HG02884 (cell line): ENCODE measurements at regions not wholly inside any gene's neighbourhood (a gene's known extent, or its start where the extent isn't known, plus 50 kb on each side); places are given as distances from the start of the nearest gene placed in this dataset.
"Not testable (repeated sequence)": the region's sequence is repeated elsewhere in the genome, so short reads cannot be mapped to it uniquely, and the experiment has no call there.

Source experiments
- ATAC-seq: cut with Tn5 transposase; IDR thresholded peaks from one replicate; pipeline ENCODE4 v1.9.1; 2021; ENCODE audit warnings: mild to moderate bottlenecking, moderate library complexity; ENCODE audit not compliant: unreplicated experiment

DNA sequence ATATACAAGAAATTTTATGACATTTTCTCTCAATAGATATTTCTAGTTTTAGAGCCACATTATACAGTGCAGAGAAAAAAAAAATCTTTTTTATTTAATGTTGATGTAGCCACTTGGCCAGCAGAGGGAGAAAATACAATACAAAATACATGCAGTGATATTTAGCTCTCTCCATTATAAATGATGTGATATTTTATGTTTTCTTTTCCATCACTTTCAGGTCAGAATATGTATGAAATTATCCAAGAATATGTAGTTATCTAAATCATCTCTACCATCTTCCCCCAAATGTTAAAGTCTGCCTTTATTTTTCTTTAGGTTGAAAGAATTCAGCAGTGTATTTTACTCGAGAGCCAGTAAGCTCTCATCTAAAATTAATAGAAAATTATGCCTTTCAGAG lies 533.6 kb upstream of the FSHR start:
- ATAC-seq, result no peak

DNA sequence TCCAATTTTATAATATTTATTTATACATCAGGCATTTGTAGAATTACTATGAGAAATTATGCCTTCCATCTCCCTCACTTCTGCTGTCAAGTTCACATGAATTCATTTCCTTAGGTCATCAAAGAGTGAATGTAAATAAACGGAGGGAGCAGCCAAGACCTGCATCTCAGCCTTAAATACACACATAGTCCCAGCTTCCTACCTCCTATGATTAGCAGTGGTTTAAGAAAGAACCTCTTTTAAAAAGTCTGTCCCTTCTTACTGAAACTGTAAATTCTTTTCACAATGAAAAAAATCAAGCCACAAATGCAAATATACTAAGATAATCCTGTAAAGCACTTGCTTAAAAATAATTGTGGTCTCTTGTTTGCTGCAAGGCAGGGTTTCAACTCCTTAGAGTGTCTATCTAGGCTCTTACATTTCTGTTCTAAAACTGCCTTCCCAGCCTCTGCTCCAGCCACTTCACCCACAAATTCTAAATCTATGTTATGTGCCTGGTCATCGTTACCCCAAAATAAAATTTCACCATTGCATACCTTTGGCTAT lies 532.7 kb upstream of the FSHR start:
- no peak for ATAC-seq

DNA sequence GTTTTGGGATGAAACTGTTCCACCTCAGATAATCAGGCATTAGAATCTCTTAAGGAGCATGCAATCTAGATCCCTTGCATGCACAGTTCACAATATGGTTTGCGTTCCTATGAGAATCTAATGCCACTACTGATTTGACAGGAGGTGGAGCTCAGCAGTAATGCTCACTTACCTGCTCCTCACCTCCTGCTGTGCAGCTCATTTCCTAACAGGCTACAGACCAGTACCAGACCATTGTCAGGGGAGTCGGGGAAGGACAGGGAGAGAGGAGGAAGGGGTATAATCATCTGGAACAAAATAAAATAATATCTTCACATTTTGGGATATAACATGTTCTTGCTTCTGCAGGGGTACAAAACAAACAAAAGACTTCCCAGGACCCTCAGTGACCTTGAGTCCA lies 532.0 kb upstream of the FSHR start:
- ATAC-seq, result no peak

DNA sequence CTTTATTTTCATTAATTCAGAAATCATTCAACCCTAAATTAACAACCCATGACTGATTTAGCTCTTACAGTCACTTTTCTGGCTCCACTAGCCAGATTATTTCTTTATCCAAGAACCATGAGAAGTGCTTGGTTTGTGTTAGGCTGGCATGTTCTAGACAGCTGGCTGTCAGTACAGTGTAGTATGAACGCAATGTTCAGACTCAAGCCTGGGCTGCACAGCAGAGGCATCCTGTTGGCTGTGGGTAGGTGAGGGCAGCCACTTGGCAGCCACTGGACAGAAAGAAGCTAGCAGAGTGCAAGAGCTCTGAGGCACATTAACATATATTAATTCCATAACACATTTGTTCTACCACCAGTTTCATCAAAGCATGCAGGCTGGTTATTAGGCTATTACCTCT lies 522.9 kb upstream of the FSHR start:
- no peak for ATAC-seq

DNA sequence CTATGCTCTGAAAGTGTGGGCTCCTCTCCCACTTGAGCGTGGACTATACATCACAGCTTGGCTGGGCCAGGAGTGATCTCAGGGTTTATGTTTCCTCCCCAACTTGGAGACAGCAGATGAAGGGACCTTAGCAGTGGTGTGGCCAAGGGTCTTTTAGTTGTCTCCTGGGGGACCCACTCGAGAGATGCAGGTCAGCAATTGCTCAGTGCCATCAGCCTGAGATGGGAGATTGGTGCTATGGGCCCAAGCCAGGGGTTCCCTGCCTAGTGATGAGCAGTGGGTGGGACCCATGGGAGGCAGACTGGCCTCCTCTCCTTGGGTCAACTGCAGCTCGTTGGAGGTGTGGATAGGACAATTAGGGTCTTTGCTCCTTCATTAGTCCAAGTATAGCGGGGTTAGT lies 510.5 kb upstream of the FSHR start:
- ATAC-seq, result no peak

DNA sequence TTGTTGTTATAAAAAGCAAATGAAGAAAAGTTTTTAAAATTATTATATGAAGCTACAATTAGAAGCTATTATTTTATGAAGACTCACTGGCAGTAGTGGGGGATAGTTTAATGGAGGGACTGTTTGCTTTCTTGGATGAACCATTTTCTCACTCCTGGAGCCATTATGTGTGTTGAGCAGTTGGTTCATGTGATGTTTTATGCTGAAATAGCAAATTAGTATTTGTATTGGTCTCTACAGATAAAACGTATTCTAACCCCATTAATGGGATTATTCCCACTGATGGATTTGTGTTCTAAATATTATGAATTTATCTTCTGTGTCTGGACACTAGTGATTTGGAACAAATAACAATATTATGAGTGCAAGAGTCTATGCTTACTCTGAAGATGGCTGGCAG lies 507.5 kb upstream of the FSHR start:
- ATAC-seq, result no peak

DNA sequence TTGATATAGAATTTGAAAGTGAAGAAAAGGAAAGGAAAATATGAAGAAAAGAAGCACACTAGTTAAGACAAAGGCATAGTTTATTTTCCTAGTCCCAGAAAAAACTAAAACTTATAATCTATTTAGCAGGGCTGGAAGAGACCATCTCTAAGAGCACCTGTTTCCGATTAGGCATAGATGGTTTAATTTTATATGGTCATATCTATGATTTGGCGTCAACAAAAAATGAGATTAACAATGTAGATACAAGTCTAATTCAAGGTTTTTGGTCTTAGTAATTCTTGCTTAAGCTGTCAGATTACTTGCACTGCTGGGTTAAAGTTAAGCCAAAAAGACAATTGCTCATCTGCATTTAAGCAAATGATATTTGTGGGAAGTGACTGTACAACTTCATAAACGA lies 502.5 kb upstream of the FSHR start:
- no peak for ATAC-seq

DNA sequence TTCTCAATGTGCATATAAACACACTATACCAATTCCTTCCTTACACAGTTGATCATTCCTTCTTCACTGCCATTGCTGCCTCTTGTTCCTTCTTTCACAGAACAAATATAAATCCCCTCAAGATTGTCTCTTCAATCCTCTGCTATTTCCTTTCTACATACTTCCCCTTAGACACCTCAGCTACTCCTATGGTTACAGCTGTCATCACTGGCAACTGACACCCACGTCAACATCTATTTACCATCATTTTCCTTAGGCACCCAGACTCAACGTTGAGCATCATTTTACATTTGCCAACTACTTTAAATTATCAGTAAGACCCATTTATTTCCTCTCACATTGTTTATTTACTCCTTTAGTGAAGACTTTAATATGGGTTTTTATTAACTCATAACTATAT lies 488.8 kb upstream of the FSHR start:
- no peak for ATAC-seq

DNA sequence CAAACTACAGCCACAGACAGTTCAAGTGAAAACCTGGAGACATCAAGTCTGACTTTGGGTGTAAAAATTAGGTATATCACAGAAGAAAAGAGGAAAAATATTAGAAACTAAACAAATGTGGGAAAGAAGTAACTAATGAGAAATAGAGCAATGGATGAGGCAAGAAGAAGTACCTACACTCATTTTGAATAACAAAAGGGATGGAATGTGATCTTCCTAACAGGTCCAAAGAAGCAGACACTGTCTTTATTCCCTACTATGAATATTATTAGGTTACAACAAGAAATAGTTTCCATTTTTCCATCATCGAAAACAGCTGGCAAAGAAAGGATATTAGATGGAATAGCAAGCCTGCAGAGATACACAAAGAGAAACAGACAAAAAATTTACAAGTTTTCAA lies 486.3 kb upstream of the FSHR start:
- no peak for ATAC-seq

DNA sequence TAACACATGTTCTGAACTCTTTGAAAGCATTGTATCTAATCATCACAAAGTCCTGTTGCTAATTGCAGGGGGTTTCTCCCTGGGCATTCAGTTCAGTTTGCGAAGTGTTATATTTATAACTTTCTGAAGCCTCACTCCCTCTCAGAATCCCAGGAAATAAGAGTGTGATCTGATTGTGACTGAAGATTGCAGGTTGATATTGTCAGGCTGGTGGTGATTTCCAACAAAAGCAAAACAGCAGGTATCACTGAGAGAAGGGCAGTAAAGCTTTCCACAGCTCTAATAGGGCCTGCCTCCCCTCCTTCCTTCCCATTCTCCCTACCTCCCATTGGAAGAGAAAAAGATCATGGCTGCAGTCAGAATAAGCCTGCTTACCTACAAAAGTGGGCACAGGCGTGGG lies 466.7 kb upstream of the FSHR start:
- no peak for ATAC-seq

DNA sequence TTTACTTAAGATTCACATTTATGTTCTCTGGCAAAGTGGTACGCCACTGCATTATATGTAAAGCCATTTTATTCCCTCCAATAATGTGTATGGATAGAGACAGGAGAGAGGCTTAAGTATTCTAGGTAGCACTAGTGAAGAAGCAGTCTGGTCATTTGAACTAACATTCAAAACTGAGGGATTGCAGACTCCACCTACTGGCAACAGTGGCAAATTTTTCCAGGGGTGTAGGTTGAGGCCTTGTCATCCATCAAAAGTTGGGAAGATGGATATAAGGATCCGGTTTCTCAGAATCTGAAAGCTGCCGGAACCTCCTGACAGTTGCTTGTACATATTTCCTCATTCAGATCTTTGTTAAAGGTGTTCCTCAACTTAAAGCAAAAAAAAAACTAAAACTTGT lies 465.5 kb upstream of the FSHR start:
- ATAC-seq, result no peak

DNA sequence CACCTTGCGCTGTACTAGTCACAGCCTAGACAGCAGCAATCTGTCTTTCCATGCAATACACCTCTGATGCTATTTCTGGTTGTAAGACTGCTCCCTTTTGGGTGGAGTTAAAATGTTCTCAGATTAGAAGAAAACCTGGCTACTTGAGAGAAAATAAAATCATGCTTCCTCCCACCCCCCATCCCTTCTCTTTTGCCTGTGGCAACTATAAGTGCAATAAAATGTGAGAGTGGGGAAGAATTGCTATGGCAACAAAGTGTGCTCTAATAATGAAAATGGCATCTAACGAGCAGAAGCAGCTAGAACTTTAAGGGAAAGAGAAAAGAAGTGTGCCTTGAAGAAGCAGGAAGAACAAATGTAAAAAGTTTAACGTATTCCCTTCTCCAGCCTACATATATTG lies 464.2 kb upstream of the FSHR start:
- ATAC-seq, result no peak

DNA sequence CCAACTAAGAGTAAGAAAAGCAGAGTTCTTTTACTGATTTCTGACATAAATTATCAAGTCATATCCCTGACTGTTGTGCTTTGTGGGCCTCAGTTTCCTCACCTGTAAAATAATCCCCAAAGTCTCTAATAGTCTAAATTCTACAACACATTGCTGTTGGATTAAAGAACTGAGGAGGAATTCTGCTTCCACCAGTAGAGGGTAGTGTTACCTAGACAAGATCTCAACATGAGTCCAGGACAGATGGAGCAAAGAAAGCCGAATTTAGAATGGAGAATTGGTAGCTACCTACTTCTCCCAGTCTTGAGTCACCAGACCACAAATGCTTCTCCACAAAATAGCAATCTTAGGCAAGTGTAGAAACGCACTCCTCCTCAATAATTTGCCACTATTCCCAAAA lies 462.5 kb upstream of the FSHR start:
- no peak for ATAC-seq

DNA sequence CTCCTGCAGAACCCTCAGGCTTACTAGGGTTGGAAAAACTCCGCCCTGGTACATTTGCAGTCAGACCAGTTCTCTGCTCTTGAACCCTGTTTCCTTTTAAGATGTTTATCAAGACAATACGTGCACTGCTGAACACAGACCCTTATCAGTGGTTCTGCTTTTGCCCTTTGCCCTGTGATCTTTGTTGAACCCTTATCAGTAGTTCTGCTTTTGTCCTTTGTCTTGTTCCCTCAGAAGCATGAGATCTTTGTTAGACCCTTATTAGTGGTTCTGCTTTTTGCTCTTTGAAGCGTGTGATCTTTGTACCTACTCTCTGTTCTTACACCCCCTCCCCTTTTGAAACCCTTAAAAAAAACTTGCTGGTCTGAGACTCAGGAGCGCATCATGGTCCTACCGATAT lies 457.5 kb upstream of the FSHR start:
- ATAC-seq, result not testable (repeated sequence)

DNA sequence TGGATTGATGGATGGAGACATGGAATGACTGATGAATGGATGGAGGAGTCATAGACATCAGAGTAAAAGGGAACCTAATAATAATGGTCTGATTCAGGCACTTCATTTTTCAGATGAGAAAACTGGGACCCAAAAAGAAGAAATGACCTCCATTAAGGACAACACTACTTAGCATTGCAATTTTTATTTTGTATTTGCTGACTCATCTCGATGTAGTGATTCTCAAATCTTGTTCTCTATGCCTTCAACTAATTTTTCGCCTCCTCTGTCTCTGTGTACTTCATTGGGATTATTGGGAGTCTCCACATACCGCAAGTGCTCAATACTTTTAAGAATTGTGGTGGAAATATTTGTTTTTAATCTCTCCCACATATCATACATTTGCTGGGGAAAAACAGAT lies 446.2 kb upstream of the FSHR start:
- ATAC-seq, result no peak

DNA sequence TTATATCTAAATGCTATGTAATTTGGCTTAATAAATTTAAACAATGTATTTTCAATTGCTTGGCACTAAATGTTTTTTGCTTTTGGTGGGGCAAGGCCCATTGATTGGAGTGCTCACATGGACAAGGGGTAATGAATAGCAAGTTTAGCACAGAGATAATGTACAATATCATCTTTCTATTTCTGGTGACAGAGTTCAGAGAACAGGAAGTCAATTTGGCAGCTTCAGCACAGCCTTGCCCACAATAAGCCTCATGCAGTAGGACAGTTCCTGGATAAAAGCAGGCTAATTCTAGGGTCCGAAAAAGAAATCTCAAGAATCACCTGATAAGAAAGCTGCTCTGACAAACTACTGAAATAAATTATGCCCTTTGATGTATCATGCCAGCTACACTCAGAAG lies 443.9 kb upstream of the FSHR start:
- no peak for ATAC-seq

DNA sequence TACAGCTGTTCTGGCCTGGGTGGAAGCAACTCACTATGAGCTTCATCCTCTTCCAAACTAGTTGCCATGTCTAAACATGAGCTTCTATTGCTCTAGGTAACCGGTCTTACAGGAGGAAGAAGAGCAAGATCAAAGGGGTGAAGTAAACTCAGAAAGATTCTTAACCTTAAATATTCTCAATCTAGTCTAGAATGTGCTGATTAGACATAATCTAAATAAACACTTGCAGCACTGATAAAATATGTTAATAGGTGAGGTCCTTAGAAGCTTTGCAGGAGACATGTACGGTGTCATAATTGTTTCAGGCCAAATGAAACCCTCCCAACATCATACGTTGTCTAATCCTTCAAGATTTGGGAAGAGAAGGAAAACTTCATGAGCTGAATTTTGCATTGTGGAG lies 431.6 kb upstream of the FSHR start:
- no peak for ATAC-seq

DNA sequence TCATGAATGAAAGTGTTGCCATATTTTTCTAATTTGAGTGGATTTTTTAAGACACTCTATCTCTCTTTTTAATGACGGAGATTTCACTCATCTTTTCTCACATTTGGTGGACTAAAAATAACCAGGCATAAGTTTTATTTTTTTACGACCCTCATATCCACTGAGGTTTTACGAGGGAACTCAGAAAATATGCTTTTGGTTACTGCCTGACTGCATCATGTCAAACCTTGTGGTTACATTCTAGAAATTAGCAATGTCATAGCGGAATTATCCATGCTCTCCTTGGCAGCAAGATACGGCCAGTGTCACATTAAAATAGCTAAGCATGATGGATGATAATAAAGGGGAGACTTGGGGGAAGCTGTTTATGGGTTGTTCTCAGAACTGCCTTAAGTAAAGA lies 428.6 kb upstream of the FSHR start:
- ATAC-seq, result no peak

DNA sequence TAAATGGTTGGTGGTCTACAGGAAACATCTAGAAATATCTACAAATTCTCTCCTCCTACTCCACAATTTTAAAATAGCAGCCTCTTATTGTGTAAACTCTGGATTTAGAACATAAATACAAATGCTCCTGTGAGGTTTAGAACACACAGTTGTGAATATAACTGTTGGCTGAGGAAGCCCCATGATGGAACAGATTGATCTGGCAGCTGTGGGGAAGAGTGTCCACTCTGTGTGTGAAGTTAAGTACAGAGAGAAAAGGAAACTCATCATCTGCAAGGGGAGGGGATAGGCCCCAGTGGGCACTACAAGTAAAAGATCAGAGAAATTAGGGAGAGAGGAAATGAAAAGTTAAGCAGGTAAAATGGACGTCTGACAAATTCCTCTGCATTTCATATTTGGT lies 422.7 kb upstream of the FSHR start:
- ATAC-seq, result no peak

DNA sequence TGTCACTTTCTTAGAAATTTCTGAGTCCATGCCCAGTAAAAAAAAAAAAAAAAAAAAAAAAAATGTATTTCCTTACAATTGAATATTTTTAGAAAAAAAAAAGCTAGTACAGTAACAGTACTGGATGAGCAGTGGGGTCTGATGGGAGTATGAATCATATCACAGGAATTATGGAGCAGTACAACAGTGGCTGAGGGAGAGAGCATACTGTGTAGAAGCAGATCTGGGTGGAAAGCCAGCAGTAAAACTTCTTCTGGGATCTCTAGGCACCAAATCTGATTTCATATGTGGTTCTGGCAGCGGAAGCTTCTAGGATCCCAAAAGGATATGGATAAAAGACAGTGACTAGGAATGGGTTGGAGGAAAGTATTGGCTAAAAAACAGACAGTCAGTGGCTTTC lies 414.9 kb upstream of the FSHR start:
- no peak for ATAC-seq

DNA sequence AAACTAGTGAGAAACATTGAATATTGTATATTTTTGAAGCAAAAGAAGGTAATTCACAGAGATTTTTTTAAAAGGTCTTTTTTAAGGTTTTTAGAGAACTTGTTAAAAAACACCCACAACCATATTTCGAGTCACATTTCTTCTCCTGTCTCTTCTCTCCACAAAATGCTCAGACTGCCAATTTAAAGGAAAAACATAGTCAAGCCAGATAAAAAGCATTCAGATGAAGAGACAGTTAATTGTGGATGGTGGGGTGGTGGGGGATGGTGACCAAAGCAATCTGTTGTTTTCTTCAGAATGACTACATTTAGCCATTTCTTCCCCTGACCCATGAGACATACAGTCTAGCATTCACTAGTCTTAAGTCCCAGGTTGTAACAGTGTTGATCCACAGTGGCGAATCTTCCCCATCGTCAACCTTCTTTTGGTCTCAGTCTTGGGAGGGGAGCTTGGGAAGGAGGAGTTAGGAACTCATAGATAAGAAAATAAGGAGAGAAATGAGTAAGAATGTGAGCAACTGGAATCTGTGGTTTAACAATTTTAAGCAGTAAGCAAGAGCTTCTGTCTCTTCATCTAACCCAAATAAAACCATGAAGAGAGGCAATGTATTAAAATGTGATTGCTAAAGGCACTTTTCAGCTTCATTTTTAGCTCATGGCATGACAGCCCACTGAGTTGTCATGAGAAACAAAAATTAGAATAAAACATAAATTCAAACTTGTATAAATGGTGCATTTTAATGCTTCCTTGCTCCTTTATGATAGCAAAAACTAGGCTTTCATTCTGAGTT lies 413.7 kb upstream of the FSHR start:
- no peak for ATAC-seq

DNA sequence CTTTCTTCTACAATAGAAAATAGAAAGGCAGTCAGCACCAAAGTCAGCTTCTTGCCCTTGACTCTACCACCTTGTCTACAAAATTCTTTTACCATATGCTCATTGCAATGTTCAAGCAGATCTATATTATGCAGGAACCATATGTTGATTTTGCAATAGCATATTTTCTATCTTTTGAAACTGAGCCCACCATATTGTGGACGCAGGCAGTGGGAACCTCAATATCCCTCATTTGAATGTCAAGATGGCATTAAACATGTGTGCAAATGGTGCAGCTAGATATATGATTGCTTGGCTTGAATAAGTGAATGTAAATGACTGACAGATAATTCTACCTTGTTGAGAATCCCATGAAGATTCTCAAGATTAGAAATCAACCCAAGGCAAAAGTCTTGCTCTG lies 412.7 kb upstream of the FSHR start:
- ATAC-seq, result no peak

DNA sequence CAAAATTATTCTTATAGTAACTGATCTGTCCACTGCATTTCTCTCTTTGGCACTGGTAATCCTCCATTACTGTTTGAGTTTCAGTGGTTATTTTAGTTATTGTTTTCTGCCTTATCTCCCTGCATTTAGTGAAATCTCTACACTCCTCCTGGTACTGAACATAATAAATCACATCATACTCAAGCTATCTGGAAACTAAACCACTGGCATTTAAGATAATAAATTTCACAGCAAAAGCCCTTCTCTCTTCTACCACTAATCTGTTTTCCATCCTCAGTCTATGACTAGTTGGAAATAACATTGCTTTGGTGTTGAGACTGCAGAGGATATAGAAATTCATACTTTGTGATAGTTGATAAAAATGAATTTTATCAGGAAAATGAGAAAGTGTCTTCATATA lies 399.3 kb upstream of the FSHR start:
- no peak for ATAC-seq
